Caco-2 (cell line): ENCODE measurements at regions not wholly inside any gene's neighbourhood (a gene's known extent, or its start where the extent isn't known, plus 50 kb on each side); places are given as distances from the start of the nearest gene placed in this dataset.

Experiments used
- BruUV-seq: library from RNA; stranded (reverse); fragments of 400-500 nt; replicated peaks from 2 replicates; lab custom pipeline; 2021; lab: Mats Ljungman, UMichigan
- CTCF ChIA-PET: fragments of 300-600 bp; sonication (Branson Sonifier 250); formaldehyde crosslinking; loops from one replicate; lab custom pipeline; 2022; ENCODE audit warnings: antibody characterized with exemption; lab: Charles Lee
- POLR2A ChIA-PET: fragments of 300-600 bp; sonication (Branson Sonifier 250); formaldehyde crosslinking; loops from one replicate; lab custom pipeline; 2022; ENCODE audit warnings: antibody characterized with exemption; lab: Charles Lee
- DNase-seq, 2 experiments: peaks; one replicate each; pipeline versions ENCODE4 v3.0.0 to v3.0.0-alpha.2; 2020 to 2022
- H3K27me3 ChIP-seq: replicated peaks from 2 replicates; pipeline ENCODE4 v1.6.0; 2011; ENCODE audit warnings: low read length; ENCODE audit not compliant: control insufficient read depth, insufficient read depth
- H3K36me3 ChIP-seq: 2 replicates; pipeline ENCODE4 v1.5.1; 2011; ENCODE audit warnings: low read length; ENCODE audit not compliant: control insufficient read depth, insufficient read depth
- H3K4me1 ChIP-seq: fragments of 250-450 bp; sonication (Bioruptor Pico); 2 replicates; pipeline ENCODE4 v1.5.1; 2020; ENCODE audit warnings: mild to moderate bottlenecking
- H3K4me3 ChIP-seq: 2 replicates; pipeline ENCODE4 v1.5.1; 2011; ENCODE audit warnings: low read depth, mild to moderate bottlenecking, control low read depth, low read length
- H3K9me3 ChIP-seq: fragments of 250-450 bp; sonication (Bioruptor Pico); 2 replicates; pipeline ENCODE4 v1.5.1; 2020; ENCODE audit warnings: mild to moderate bottlenecking, moderate library complexity
- H3K27ac Mint-ChIP-seq: one replicate; pipeline ENCODE4 v1.8.0; 2022; ENCODE audit warnings: mixed read lengths; ENCODE audit not compliant: unreplicated experiment
- H3K27me3 Mint-ChIP-seq: one replicate; pipeline ENCODE4 v1.8.0; 2022; ENCODE audit warnings: mixed read lengths; ENCODE audit not compliant: insufficient read depth, unreplicated experiment
- H3K36me3 Mint-ChIP-seq: one replicate; pipeline ENCODE4 v1.8.0; 2022; ENCODE audit warnings: mild to moderate bottlenecking, mixed read lengths; ENCODE audit not compliant: insufficient read depth, unreplicated experiment
- H3K4me1 Mint-ChIP-seq: one replicate; pipeline ENCODE4 v1.8.0; 2022; ENCODE audit warnings: low read depth, mixed read lengths; ENCODE audit not compliant: unreplicated experiment
- H3K4me3 Mint-ChIP-seq: one replicate; pipeline ENCODE4 v1.8.0; 2022; ENCODE audit warnings: mild to moderate bottlenecking, moderate library complexity, mixed read lengths; ENCODE audit not compliant: unreplicated experiment
- H3K9me3 Mint-ChIP-seq: one replicate; pipeline ENCODE4 v1.8.0; 2022; ENCODE audit warnings: mixed read lengths; ENCODE audit not compliant: unreplicated experiment
- CTCF ChIP-seq, 2 experiments: fragments of 200-600 bp in 1 of 2; IDR thresholded peaks; 1 replicate in 1 of 2; 2 replicates in 1 of 2; pipeline versions ENCODE4 v1.5.1 to v1.8.0; 2011 to 2022; ENCODE audit warnings: antibody characterized with exemption in 1 of 2, control low read depth in 1 of 2, inconsistent platforms in 1 of 2, low read depth in 1 of 2, low read length in 1 of 2, mild to moderate bottlenecking in 1 of 2, moderate library complexity in 1 of 2; ENCODE audit not compliant: insufficient read depth in 1 of 2, severe bottlenecking in 1 of 2, unreplicated experiment in 1 of 2
- intact Hi-C: fragments of 100-400 bp; cut with micrococcal nuclease; formaldehyde crosslinking; loops from one replicate; pipeline ENCODE4 v1.10.0; 2022; ENCODE audit not compliant: unreplicated experiment

GRCh38 chr5:51487952-51488351 lies 104.7 kb downstream of the ISL1 start:
- Mint-ChIP-seq H3K9me3 (no peaks in the 10 kb centered on the region), H3K36me3 (no peaks in the 10 kb centered on the region), H3K4me1 (no peaks in the 10 kb centered on the region), H3K27ac (no peak overlapping the region), H3K27me3 (peaks cover 2% of the 10 kb centered on the region), H3K4me3 (no peak overlapping the region)
- no peaks in the 10 kb centered on the region for H3K27me3 ChIP-seq
- no peak overlapping the region for H3K4me3 ChIP-seq
- POLR2A ChIA-PET, result no interaction called here
- DNase-seq, result no peak
- H3K36me3 ChIP-seq, result no peaks in the 10 kb centered on the region
- intact Hi-C loops, result no loop called here
- no peaks in the 10 kb centered on the region for H3K4me1 ChIP-seq
- CTCF ChIA-PET, result no interaction called here
- no peak for TF ChIP-seq CTCF (IDR thresholded peaks at IDR 0.05; ENCODE audit: insufficient read depth in 1 of 2, low read depth in 1 of 2, low read length in 1 of 2, severe bottlenecking in 1 of 2, unreplicated experiment in 1 of 2)
- no peaks in the 10 kb centered on the region for H3K9me3 ChIP-seq
- no TSS peak for BruUV-seq

- ChIA-PET CTCF (no interaction called here), POLR2A (no interaction called here)
- TF ChIP-seq CTCF (IDR thresholded peaks at IDR 0.05; ENCODE audit: insufficient read depth in 1 of 2, low read depth in 1 of 2, low read length in 1 of 2, severe bottlenecking in 1 of 2, unreplicated experiment in 1 of 2), result no peak
- no TSS peak for BruUV-seq
- Histone ChIP-seq H3K4me1 (no peaks in the 10 kb centered on the region), H3K9me3 (no peaks in the 10 kb centered on the region), H3K36me3 (no peaks in the 10 kb centered on the region), H3K4me3 (no peak overlapping the region), H3K27me3 (no peaks in the 10 kb centered on the region)
- Mint-ChIP-seq H3K4me1 (no peaks in the 10 kb centered on the region), H3K27ac (no peak overlapping the region), H3K9me3 (no peaks in the 10 kb centered on the region), H3K36me3 (no peaks in the 10 kb centered on the region), H3K27me3 (peaks cover 2% of the 10 kb centered on the region), H3K4me3 (no peak overlapping the region)
- DNase-seq, result no peak
- intact Hi-C loops, result no loop called here
Measured at GRCh38 chr5:51488803-51489642, 105.8 kb downstream of the ISL1 start.

- H3K27me3 ChIP-seq, result no peaks in the 10 kb centered on the region
Measured at GRCh38 chr5:51494821-51495220, 111.6 kb downstream of the ISL1 start.

More at GRCh38 chr5:51494821-51495220, 111.6 kb downstream of the ISL1 start:
- Mint-ChIP-seq H3K9me3 (no peaks in the 10 kb centered on the region), H3K36me3 (no peaks in the 10 kb centered on the region), H3K27ac (no peak overlapping the region), H3K27me3 (peaks cover 2% of the 10 kb centered on the region), H3K4me1 (no peaks in the 10 kb centered on the region), H3K4me3 (no peak overlapping the region)
- CTCF ChIA-PET, result no interaction called here
- intact Hi-C loops, result no loop called here
- no peak for TF ChIP-seq CTCF (IDR thresholded peaks at IDR 0.05; ENCODE audit: insufficient read depth in 1 of 2, low read depth in 1 of 2, low read length in 1 of 2, severe bottlenecking in 1 of 2, unreplicated experiment in 1 of 2)
- H3K9me3 ChIP-seq, result no peaks in the 10 kb centered on the region
- no peaks in the 10 kb centered on the region for H3K36me3 ChIP-seq
- POLR2A ChIA-PET, result no interaction called here
- no TSS peak for BruUV-seq
- DNase-seq, result no peak
- no peak overlapping the region for H3K4me3 ChIP-seq
- no peaks in the 10 kb centered on the region for H3K4me1 ChIP-seq
